ENCODE measurements at regions not wholly inside any gene's neighbourhood (a gene's known extent, or its start where the extent isn't known, plus 50 kb on each side); places are given as distances from the start of the nearest gene placed in this dataset.

GRCh38 chr6:44635486-44635885 is 248.0 kb downstream of the CDC5L start:
- Histone ChIP-seq H3K36me3 (ENCODE audit: control insufficient read depth in 2 of 2, insufficient read depth in 2 of 2, low read length in 1 of 2) (no peaks in the 10 kb centered on the region), H3K27me3 (ENCODE audit: control insufficient read depth in 1 of 2, insufficient read depth in 2 of 2, low read length in 2 of 2) (no peaks in the 10 kb centered on the region), H3K4me3 (ENCODE audit: low read depth in 1 of 2, low read length in 2 of 2) (no peak overlapping the region), H3K9me3 (ENCODE audit: control insufficient read depth in 2 of 2, insufficient read depth in 1 of 2, low read depth in 1 of 2, low read length in 1 of 2) (peaks cover 0 to 2% of the 10 kb centered on the region in 2 donors), H3K27ac (ENCODE audit: low read depth in 2 of 2, low read length in 1 of 2) (no peak overlapping the region), H3K4me1 (ENCODE audit: control insufficient read depth in 2 of 2, insufficient read depth in 2 of 2, low read length in 1 of 2) (no peaks in the 10 kb centered on the region)
- 79 to 84% methylated on average over 4 of the region's 4 CpGs for WGBS, 2 donors

GRCh38 chr6:44636561-44637248 is 249.2 kb downstream of the CDC5L start:
- Histone ChIP-seq H3K36me3 (ENCODE audit: control insufficient read depth in 2 of 2, insufficient read depth in 2 of 2, low read length in 1 of 2) (no peaks in the 10 kb centered on the region), H3K4me1 (ENCODE audit: control insufficient read depth in 2 of 2, insufficient read depth in 2 of 2, low read length in 1 of 2) (no peaks in the 10 kb centered on the region), H3K27me3 (ENCODE audit: control insufficient read depth in 1 of 2, insufficient read depth in 2 of 2, low read length in 2 of 2) (no peaks in the 10 kb centered on the region), H3K4me3 (ENCODE audit: low read depth in 1 of 2, low read length in 2 of 2) (no peak overlapping the region), H3K27ac (ENCODE audit: low read depth in 2 of 2, low read length in 1 of 2) (no peak overlapping the region), H3K9me3 (ENCODE audit: control insufficient read depth in 2 of 2, insufficient read depth in 1 of 2, low read depth in 1 of 2, low read length in 1 of 2) (peaks cover 0 to 2% of the 10 kb centered on the region in 2 donors)
- WGBS, 2 donors, result 71 to 73% methylated on average over 14 of the region's 14 CpGs

GRCh38 chr6:44641344-44642031 is 254.0 kb downstream of the CDC5L start:
- H3K9me3 ChIP-seq (ENCODE audit: control insufficient read depth in 2 of 2, insufficient read depth in 1 of 2, low read depth in 1 of 2, low read length in 1 of 2), result peaks cover 0 to 2% of the 10 kb centered on the region in 2 donors
- 63 to 74% methylated on average over 10 of the region's 10 CpGs for WGBS, 2 donors
- H3K27ac ChIP-seq (ENCODE audit: low read depth in 2 of 2, low read length in 1 of 2), result no peak overlapping the region
- H3K4me3 ChIP-seq (ENCODE audit: low read depth in 1 of 2, low read length in 2 of 2), result no peak overlapping the region
- no peaks in the 10 kb centered on the region for H3K27me3 ChIP-seq (ENCODE audit: control insufficient read depth in 1 of 2, insufficient read depth in 2 of 2, low read length in 2 of 2)
- no peaks in the 10 kb centered on the region for H3K36me3 ChIP-seq (ENCODE audit: control insufficient read depth in 2 of 2, insufficient read depth in 2 of 2, low read length in 1 of 2)
- no peaks in the 10 kb centered on the region for H3K4me1 ChIP-seq (ENCODE audit: control insufficient read depth in 2 of 2, insufficient read depth in 2 of 2, low read length in 1 of 2)

- no peaks in the 10 kb centered on the region for H3K27me3 ChIP-seq (ENCODE audit: control insufficient read depth in 1 of 2, insufficient read depth in 2 of 2, low read length in 2 of 2)
- no peaks in the 10 kb centered on the region for H3K36me3 ChIP-seq (ENCODE audit: control insufficient read depth in 2 of 2, insufficient read depth in 2 of 2, low read length in 1 of 2)
- H3K4me3 ChIP-seq (ENCODE audit: low read depth in 1 of 2, low read length in 2 of 2), result no peak overlapping the region
- 81 to 91% methylated on average over 1 of the region's 1 CpG for WGBS, 2 donors
- H3K4me1 ChIP-seq (ENCODE audit: control insufficient read depth in 2 of 2, insufficient read depth in 2 of 2, low read length in 1 of 2), result no peaks in the 10 kb centered on the region
- no peak overlapping the region for H3K27ac ChIP-seq (ENCODE audit: low read depth in 2 of 2, low read length in 1 of 2)
- H3K9me3 ChIP-seq (ENCODE audit: control insufficient read depth in 2 of 2, insufficient read depth in 1 of 2, low read depth in 1 of 2, low read length in 1 of 2), result no peaks in the 10 kb centered on the region
Observed at GRCh38 chr6:44642349-44642748, 254.8 kb downstream of the CDC5L start.

- WGBS, 2 donors, result 83 to 85% methylated on average over 10 of the region's 10 CpGs
- no peaks in the 10 kb centered on the region for H3K9me3 ChIP-seq (ENCODE audit: control insufficient read depth in 2 of 2, insufficient read depth in 1 of 2, low read depth in 1 of 2, low read length in 1 of 2)
Observed at GRCh38 chr6:44642870-44643522, 255.5 kb downstream of the CDC5L start.

GRCh38 chr6:44645276-44645675 is 257.8 kb downstream of the CDC5L start:
- Histone ChIP-seq H3K9me3 (ENCODE audit: control insufficient read depth in 2 of 2, insufficient read depth in 1 of 2, low read depth in 1 of 2, low read length in 1 of 2) (no peaks in the 10 kb centered on the region), H3K36me3 (ENCODE audit: control insufficient read depth in 2 of 2, insufficient read depth in 2 of 2, low read length in 1 of 2) (no peaks in the 10 kb centered on the region), H3K27me3 (ENCODE audit: control insufficient read depth in 1 of 2, insufficient read depth in 2 of 2, low read length in 2 of 2) (no peaks in the 10 kb centered on the region), H3K27ac (ENCODE audit: low read depth in 2 of 2, low read length in 1 of 2) (no peak overlapping the region), H3K4me1 (ENCODE audit: control insufficient read depth in 2 of 2, insufficient read depth in 2 of 2, low read length in 1 of 2) (no peaks in the 10 kb centered on the region), H3K4me3 (ENCODE audit: low read depth in 1 of 2, low read length in 2 of 2) (no peak overlapping the region)
- WGBS, 2 donors, result 81% methylated on average over 6 of the region's 6 CpGs

More at GRCh38 chr6:44642870-44643522, 255.5 kb downstream of the CDC5L start:
- no peaks in the 10 kb centered on the region for H3K4me1 ChIP-seq (ENCODE audit: control insufficient read depth in 2 of 2, insufficient read depth in 2 of 2, low read length in 1 of 2)
- no peak overlapping the region for H3K4me3 ChIP-seq (ENCODE audit: low read depth in 1 of 2, low read length in 2 of 2)
- no peaks in the 10 kb centered on the region for H3K27me3 ChIP-seq (ENCODE audit: control insufficient read depth in 1 of 2, insufficient read depth in 2 of 2, low read length in 2 of 2)
- no peaks in the 10 kb centered on the region for H3K36me3 ChIP-seq (ENCODE audit: control insufficient read depth in 2 of 2, insufficient read depth in 2 of 2, low read length in 1 of 2)
- no peak overlapping the region for H3K27ac ChIP-seq (ENCODE audit: low read depth in 2 of 2, low read length in 1 of 2)

- WGBS, 2 donors, result 83 to 91% methylated on average over 5 of the region's 5 CpGs
- Histone ChIP-seq H3K4me1 (ENCODE audit: control insufficient read depth in 2 of 2, insufficient read depth in 2 of 2, low read length in 1 of 2) (no peaks in the 10 kb centered on the region), H3K9me3 (ENCODE audit: control insufficient read depth in 2 of 2, insufficient read depth in 1 of 2, low read depth in 1 of 2, low read length in 1 of 2) (no peaks in the 10 kb centered on the region), H3K27ac (ENCODE audit: low read depth in 2 of 2, low read length in 1 of 2) (no peak overlapping the region), H3K36me3 (ENCODE audit: control insufficient read depth in 2 of 2, insufficient read depth in 2 of 2, low read length in 1 of 2) (no peaks in the 10 kb centered on the region), H3K4me3 (ENCODE audit: low read depth in 1 of 2, low read length in 2 of 2) (no peak overlapping the region), H3K27me3 (ENCODE audit: control insufficient read depth in 1 of 2, insufficient read depth in 2 of 2, low read length in 2 of 2) (no peaks in the 10 kb centered on the region)
Observed at GRCh38 chr6:44646355-44646754, 258.8 kb downstream of the CDC5L start.

- Histone ChIP-seq H3K27me3 (ENCODE audit: control insufficient read depth in 1 of 2, insufficient read depth in 2 of 2, low read length in 2 of 2) (no peaks in the 10 kb centered on the region), H3K36me3 (ENCODE audit: control insufficient read depth in 2 of 2, insufficient read depth in 2 of 2, low read length in 1 of 2) (no peaks in the 10 kb centered on the region), H3K27ac (ENCODE audit: low read depth in 2 of 2, low read length in 1 of 2) (no peak overlapping the region), H3K4me3 (ENCODE audit: low read depth in 1 of 2, low read length in 2 of 2) (no peak overlapping the region), H3K9me3 (ENCODE audit: control insufficient read depth in 2 of 2, insufficient read depth in 1 of 2, low read depth in 1 of 2, low read length in 1 of 2) (no peaks in the 10 kb centered on the region), H3K4me1 (ENCODE audit: control insufficient read depth in 2 of 2, insufficient read depth in 2 of 2, low read length in 1 of 2) (peaks cover 0 to 2% of the 10 kb centered on the region in 2 donors)
- 52 to 54% methylated on average over 4 of the region's 4 CpGs for WGBS, 2 donors
Observed at GRCh38 chr6:44649365-44650025, 262.0 kb downstream of the CDC5L start.

- 84 to 97% methylated on average over 6 of the region's 6 CpGs for WGBS, 2 donors
- H3K4me3 ChIP-seq (ENCODE audit: low read depth in 1 of 2, low read length in 2 of 2), result no peak overlapping the region
- no peaks in the 10 kb centered on the region for H3K27me3 ChIP-seq (ENCODE audit: control insufficient read depth in 1 of 2, insufficient read depth in 2 of 2, low read length in 2 of 2)
- no peak overlapping the region for H3K27ac ChIP-seq (ENCODE audit: low read depth in 2 of 2, low read length in 1 of 2)
- no peaks in the 10 kb centered on the region for H3K9me3 ChIP-seq (ENCODE audit: control insufficient read depth in 2 of 2, insufficient read depth in 1 of 2, low read depth in 1 of 2, low read length in 1 of 2)
- H3K4me1 ChIP-seq (ENCODE audit: control insufficient read depth in 2 of 2, insufficient read depth in 2 of 2, low read length in 1 of 2), result peaks cover 0 to 2% of the 10 kb centered on the region in 2 donors
- H3K36me3 ChIP-seq (ENCODE audit: control insufficient read depth in 2 of 2, insufficient read depth in 2 of 2, low read length in 1 of 2), result no peaks in the 10 kb centered on the region
Observed at GRCh38 chr6:44650495-44650894, 263.0 kb downstream of the CDC5L start.

All from esophagus (tissue), 2 donors.